ENCODE measurements at regions not wholly inside any gene's neighbourhood (a gene's known extent, or its start where the extent isn't known, plus 50 kb on each side); places are given as distances from the start of the nearest gene placed in this dataset.

GRCh38 chr13:80669112-80669511 is 328.2 kb upstream of the SPRY2 start:
- TF ChIP-seq CTCF (IDR thresholded peaks at IDR 0.05; ENCODE audit: low read depth, low read length) (no peak), POLR2A (IDR thresholded peaks at IDR 0.05; ENCODE audit: extremely low read depth, insufficient read length) (no peak), MYC (IDR thresholded peaks at IDR 0.05; ENCODE audit: low read depth, low read length) (no peak)
